HepG2 (cell line): ENCODE measurements at regions not wholly inside any gene's neighbourhood (a gene's known extent, or its start where the extent isn't known, plus 50 kb on each side); places are given as distances from the start of the nearest gene placed in this dataset.

ENCODE experiments used
- ATAC-seq: fragments of 200-7000 bp; cut with Tn5 transposase; 3 replicates; pipeline ENCODE4 v1.9.1; 2020; ENCODE audit warnings: mild to moderate bottlenecking, moderate library complexity
- BruUV-seq: library from RNA; stranded (reverse); fragments of 400-500 nt; replicated peaks from 2 replicates; lab custom pipeline; 2021; lab: Mats Ljungman, UMichigan
- CTCF ChIA-PET: fragments of 300-600 bp; formaldehyde crosslinking; extraction: SDS; loops from one replicate; lab custom pipeline; 2021; ENCODE audit warnings: low total read pairs, inconsistent platforms, low intra/inter-chr PET ratio; lab: Yijun Ruan, JAX
- POLR2A ChIA-PET: fragments of 350-600 bp; sonication (Branson Sonifier 250); formaldehyde crosslinking; loops from one replicate; lab custom pipeline; 2020; ENCODE audit warnings: antibody characterized with exemption, inconsistent platforms; lab: Yijun Ruan, JAX
- DNase-seq: peaks from one replicate; pipeline ENCODE4 v3.0.0-alpha.2; 2015; ENCODE audit warnings: low spot score
- FAIRE-seq: peaks from 3 replicates; lab custom pipeline; 2011; peaks lifted over from hg19 to GRCh38; lab: Jason Lieb, UNC
- H2AFZ ChIP-seq: one replicate; pipeline ENCODE4 v1.6.1; 2011; ENCODE audit warnings: low read length, inconsistent platforms
- H3K27ac ChIP-seq: fragments of 300-600 bp; 3 replicates; pipeline ENCODE4 v1.8.0; 2011; ENCODE audit warnings: mixed run types, mild to moderate bottlenecking, mixed read lengths, low read length, inconsistent platforms; ENCODE audit not compliant: insufficient read depth; ENCODE audit errors: extremely low read length
- H3K27me3 ChIP-seq, 2 experiments: fragments of 200-600 bp in 1 of 2; 2 replicates in 1 of 2; 3 replicates in 1 of 2; pipeline versions ENCODE4 v1.6.0 to v1.8.0; 2011; ENCODE audit warnings: low read length in 2 of 2, mild to moderate bottlenecking in 2 of 2, moderate library complexity in 2 of 2, inconsistent platforms in 1 of 2; ENCODE audit not compliant: insufficient read depth in 2 of 2, control insufficient read depth in 1 of 2
- H3K36me3 ChIP-seq, 2 experiments: fragments of 200-600 bp in 1 of 2; replicated peaks in 1 of 2; 2 replicates in 1 of 2; 3 replicates in 1 of 2; pipeline versions ENCODE4 v1.5.1 to v1.8.0; 2011; ENCODE audit warnings: low read length in 2 of 2, inconsistent platforms in 1 of 2; ENCODE audit not compliant: insufficient read depth in 2 of 2, control insufficient read depth in 1 of 2
- H3K4me1 ChIP-seq: 2 replicates; pipeline ENCODE4 v1.5.1; 2012; ENCODE audit warnings: low read length, inconsistent platforms; ENCODE audit not compliant: insufficient read depth
- H3K4me2 ChIP-seq: 2 replicates; pipeline ENCODE4 v1.6.0; 2011; ENCODE audit warnings: low read depth, low read length, inconsistent platforms
- H3K4me3 ChIP-seq, 3 experiments: fragments of 200-600 bp in 1 of 3; sonication (generic), shearing (Covaris generic) in 1 of 3; replicated peaks in 1 of 3; 2 replicates each; pipeline ENCODE4 v1.5.1; 2011 to 2016; ENCODE audit warnings: low read length in 3 of 3, inconsistent platforms in 2 of 3, low read depth in 2 of 3, mild to moderate bottlenecking in 2 of 3, control low read depth in 1 of 3, mixed read lengths in 1 of 3; ENCODE audit not compliant: insufficient read depth in 1 of 3
- H3K79me2 ChIP-seq: one replicate; pipeline ENCODE4 v1.6.1; 2011; ENCODE audit warnings: low read length, inconsistent platforms; ENCODE audit not compliant: insufficient read depth
- H3K9ac ChIP-seq: 2 replicates; pipeline ENCODE4 v1.6.0; 2011; ENCODE audit warnings: mild to moderate bottlenecking, low read depth, low read length, inconsistent platforms; ENCODE audit not compliant: insufficient read depth
- H3K9me3 ChIP-seq: 2 replicates; pipeline ENCODE4 v1.5.1; 2012; ENCODE audit warnings: mild to moderate bottlenecking, low read length
- H4K20me1 ChIP-seq: 2 replicates; pipeline ENCODE4 v1.6.0; 2011; ENCODE audit warnings: inconsistent platforms, mild to moderate bottlenecking, low read length, moderate library complexity; ENCODE audit not compliant: insufficient read depth
- ATRX ChIP-seq: sonication (generic); formaldehyde crosslinking; IDR thresholded peaks from 2 replicates; pipeline ENCODE4 v1.4.0; 2020; ENCODE audit warnings: missing genetic modification reagents, borderline replicate concordance
- BRCA1 ChIP-seq: sonication (generic); formaldehyde crosslinking; IDR thresholded peaks from 2 replicates; pipeline ENCODE4 v1.4.0; 2020; ENCODE audit warnings: missing genetic modification reagents
- DR1 ChIP-seq: sonication (generic); formaldehyde crosslinking; IDR thresholded peaks from 2 replicates; pipeline ENCODE4 v1.8.0; 2021; ENCODE audit warnings: mild to moderate bottlenecking, missing genetic modification reagents, inconsistent platforms
- EHMT2 ChIP-seq: fragments of 200-600 bp; sonication (generic); IDR thresholded peaks from 2 replicates; pipeline ENCODE4 v1.7.0; 2017; ENCODE audit warnings: antibody characterized with exemption, low read depth, low read length, borderline replicate concordance
- FLYWCH1 ChIP-seq: sonication (generic); formaldehyde crosslinking; IDR thresholded peaks from 2 replicates; pipeline ENCODE4 v1.8.1; 2023; ENCODE audit warnings: mild to moderate bottlenecking, missing genetic modification reagents
- KMT2B ChIP-seq: IDR thresholded peaks from 2 replicates; pipeline ENCODE4 v1.6.1; 2016; ENCODE audit warnings: missing genetic modification reagents, missing compliant biosample characterization
- NR2C2 ChIP-seq: sonication (generic); formaldehyde crosslinking; IDR thresholded peaks from 2 replicates; pipeline ENCODE4 v1.4.0; 2020; ENCODE audit warnings: missing genetic modification reagents, mild to moderate bottlenecking, moderate library complexity, borderline replicate concordance
- NR2F6 ChIP-seq, 2 experiments: IDR thresholded peaks; 2 replicates each; pipeline ENCODE4 v1.6.1; 2016; ENCODE audit warnings: antibody characterized with exemption in 1 of 2, mild to moderate bottlenecking in 1 of 2
- ZFP82 ChIP-seq: sonication (generic); formaldehyde crosslinking; IDR thresholded peaks from 2 replicates; pipeline ENCODE4 v1.5.1; 2020; ENCODE audit warnings: mild to moderate bottlenecking, missing genetic modification reagents, borderline replicate concordance
- ZNF660 ChIP-seq: sonication (generic); formaldehyde crosslinking; IDR thresholded peaks from 2 replicates; pipeline ENCODE4 v1.5.1; 2020; ENCODE audit warnings: mild to moderate bottlenecking, low read depth, missing genetic modification reagents, borderline replicate concordance
- ZNF709 ChIP-seq: sonication (generic); formaldehyde crosslinking; IDR thresholded peaks from 2 replicates; pipeline ENCODE4 v1.5.0; 2020; ENCODE audit warnings: mild to moderate bottlenecking, missing genetic modification reagents
- ZNF746 ChIP-seq: sonication (generic); formaldehyde crosslinking; IDR thresholded peaks from 2 replicates; pipeline ENCODE4 v1.8.0; 2022; ENCODE audit warnings: mild to moderate bottlenecking, missing genetic modification reagents
- ZNF75D ChIP-seq: sonication (generic); formaldehyde crosslinking; IDR thresholded peaks from 2 replicates; pipeline ENCODE4 v1.8.1; 2023; ENCODE audit warnings: missing genetic modification reagents, mild to moderate bottlenecking, borderline replicate concordance
- ZNF780A ChIP-seq: sonication (generic); formaldehyde crosslinking; IDR thresholded peaks from 2 replicates; pipeline ENCODE4 v1.8.0; 2022; ENCODE audit warnings: mild to moderate bottlenecking, missing genetic modification reagents, moderate library complexity
- WGBS: methylation state at CpG from one replicate; pipeline ENCODE4 v1.1.6; 2017; ENCODE audit warnings: low lambda C conversion rate; 5-methylcytosine and 5-hydroxymethylcytosine counted together
- in situ Hi-C: cut with HindIII; loops from 2 replicates; pipeline ENCODE4 v1.10.0; 2017; ENCODE audit warnings: low pct_unique_long_range_greater_than_20kb; ENCODE audit not compliant: extremely low pct_ligation_motif_present
- intact Hi-C: fragments of 100-400 bp; cut with micrococcal nuclease; formaldehyde crosslinking; loops from one replicate; pipeline ENCODE4 v1.10.0; 2022; ENCODE audit not compliant: unreplicated experiment
- TF ChIP-seq, protein P1 (sequence below): sonication (generic); formaldehyde crosslinking; IDR thresholded peaks from 2 replicates; pipeline ENCODE4 v1.5.0; 2020; ENCODE audit warnings: missing genetic modification reagents
- TF ChIP-seq, protein P2 (sequence below): sonication (generic); formaldehyde crosslinking; IDR thresholded peaks from 2 replicates; pipeline ENCODE4 v1.9.0; 2021; ENCODE audit warnings: missing genetic modification reagents, mild to moderate bottlenecking, borderline replicate concordance
- TF ChIP-seq, protein P3 (sequence below): sonication (generic); formaldehyde crosslinking; IDR thresholded peaks from 2 replicates; pipeline ENCODE4 v1.4.0; 2020; ENCODE audit warnings: mild to moderate bottlenecking, low read depth, missing genetic modification reagents

DNA sequence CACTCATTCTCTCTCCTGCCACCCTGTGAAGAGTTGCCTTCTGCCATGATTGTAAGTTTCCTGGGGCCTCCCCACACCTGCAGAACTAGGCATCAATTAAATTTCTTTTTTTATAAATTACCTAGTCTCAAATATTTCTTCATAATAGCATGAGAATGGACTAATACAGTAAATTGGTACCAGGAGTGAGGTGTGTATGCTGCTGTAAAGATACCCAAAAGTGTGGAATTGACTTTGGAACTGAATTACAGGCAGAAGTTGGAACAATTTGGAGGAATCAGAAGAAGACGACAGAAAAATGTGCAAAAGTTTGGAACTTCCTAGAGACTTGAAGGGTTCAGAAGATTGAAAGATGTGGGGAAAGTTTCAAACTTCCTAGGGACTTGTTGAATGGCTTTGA, 308.1 kb upstream of the TMPRSS15 start:
- CTCF ChIA-PET, result no interaction called here
- peaks cover 81% of the 10 kb centered on the region for H3K9me3 ChIP-seq
- H3K4me1 ChIP-seq, result no peaks in the 10 kb centered on the region
- 0% methylated on average over 1 of the region's 1 CpG for WGBS
- in situ Hi-C loops (no loop called here), intact Hi-C loops (no loop called here)
- H3K9ac ChIP-seq, result no peak overlapping the region
- H3K79me2 ChIP-seq, result no peaks in the 10 kb centered on the region
- ATAC-seq, result no peak
- BruUV-seq, result no TSS peak
- H2AFZ ChIP-seq, result no peak overlapping the region
- FAIRE-seq, result no peak
- H4K20me1 ChIP-seq, result no peaks in the 10 kb centered on the region
- TF ChIP-seq, protein P1, sequence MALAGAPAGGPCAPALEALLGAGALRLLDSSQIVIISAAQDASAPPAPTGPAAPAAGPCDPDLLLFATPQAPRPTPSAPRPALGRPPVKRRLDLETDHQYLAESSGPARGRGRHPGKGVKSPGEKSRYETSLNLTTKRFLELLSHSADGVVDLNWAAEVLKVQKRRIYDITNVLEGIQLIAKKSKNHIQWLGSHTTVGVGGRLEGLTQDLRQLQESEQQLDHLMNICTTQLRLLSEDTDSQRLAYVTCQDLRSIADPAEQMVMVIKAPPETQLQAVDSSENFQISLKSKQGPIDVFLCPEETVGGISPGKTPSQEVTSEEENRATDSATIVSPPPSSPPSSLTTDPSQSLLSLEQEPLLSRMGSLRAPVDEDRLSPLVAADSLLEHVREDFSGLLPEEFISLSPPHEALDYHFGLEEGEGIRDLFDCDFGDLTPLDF, result no peak
- no peak for TF ChIP-seq NR2C2 (CRISPR knock-in tag)
- TF ChIP-seq, protein P2, sequence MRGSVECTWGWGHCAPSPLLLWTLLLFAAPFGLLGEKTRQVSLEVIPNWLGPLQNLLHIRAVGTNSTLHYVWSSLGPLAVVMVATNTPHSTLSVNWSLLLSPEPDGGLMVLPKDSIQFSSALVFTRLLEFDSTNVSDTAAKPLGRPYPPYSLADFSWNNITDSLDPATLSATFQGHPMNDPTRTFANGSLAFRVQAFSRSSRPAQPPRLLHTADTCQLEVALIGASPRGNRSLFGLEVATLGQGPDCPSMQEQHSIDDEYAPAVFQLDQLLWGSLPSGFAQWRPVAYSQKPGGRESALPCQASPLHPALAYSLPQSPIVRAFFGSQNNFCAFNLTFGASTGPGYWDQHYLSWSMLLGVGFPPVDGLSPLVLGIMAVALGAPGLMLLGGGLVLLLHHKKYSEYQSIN (CRISPR knock-in tag), result no peak
- no peak for TF ChIP-seq BRCA1 (CRISPR knock-in tag)
- no peak for TF ChIP-seq ZNF780A (CRISPR knock-in tag)
- TF ChIP-seq, all 625 proteins: peak for 0
- no peak overlapping the region for H3K27ac ChIP-seq
- no peaks in the 10 kb centered on the region for H3K27me3 ChIP-seq
- POLR2A ChIA-PET, result no interaction called here
- H3K4me2 ChIP-seq, result no peak overlapping the region
- no peak for DNase-seq
- H3K36me3 ChIP-seq, result no peaks in the 10 kb centered on the region
- H3K4me3 ChIP-seq, result no peak overlapping the region

DNA sequence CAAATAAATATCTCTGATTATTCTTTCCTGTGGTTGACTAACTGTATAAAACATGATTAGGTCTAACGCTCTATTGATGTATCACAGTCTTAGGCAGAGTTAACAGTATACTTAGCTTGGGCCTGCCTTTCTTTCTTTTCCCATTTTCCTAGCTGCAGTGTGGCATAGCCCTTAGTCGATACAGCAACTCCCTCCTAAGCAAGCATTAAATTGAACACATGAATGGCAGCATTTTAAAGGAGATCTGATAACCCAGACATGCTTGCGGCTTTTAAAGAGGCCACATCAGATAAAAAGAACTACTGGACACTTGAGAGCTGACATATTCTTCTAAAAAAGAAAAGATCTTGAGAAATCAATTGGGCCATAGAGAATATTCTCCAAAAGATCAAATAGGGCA, 312.0 kb upstream of the TMPRSS15 start:
- no TSS peak for BruUV-seq
- WGBS, result 2% methylated on average over 3 of the region's 3 CpGs
- ChIA-PET CTCF (no interaction called here), POLR2A (no interaction called here)
- H3K79me2 ChIP-seq, result no peaks in the 10 kb centered on the region
- ATAC-seq (no peak), DNase-seq (no peak), FAIRE-seq (no peak)
- no peak overlapping the region for H2AFZ ChIP-seq
- no peak overlapping the region for H3K4me3 ChIP-seq
- H3K9ac ChIP-seq, result no peak overlapping the region
- H3K27me3 ChIP-seq, result no peaks in the 10 kb centered on the region
- in situ Hi-C loops (no loop called here), intact Hi-C loops (no loop called here)
- no peaks in the 10 kb centered on the region for H3K4me1 ChIP-seq
- H4K20me1 ChIP-seq, result no peaks in the 10 kb centered on the region
- no peak overlapping the region for H3K4me2 ChIP-seq
- H3K27ac ChIP-seq, result no peak overlapping the region
- H3K9me3 ChIP-seq, result peaks cover 92% of the 10 kb centered on the region
- no peaks in the 10 kb centered on the region for H3K36me3 ChIP-seq
- no peak for TF ChIP-seq ZNF660 (CRISPR knock-in tag)
- no peak for TF ChIP-seq EHMT2
- no peak for TF ChIP-seq DR1 (CRISPR knock-in tag)
- TF ChIP-seq ZFP82 (CRISPR knock-in tag), result no peak
- TF ChIP-seq ZNF746 (CRISPR knock-in tag), result no peak
- no peak for TF ChIP-seq ZNF75D (CRISPR knock-in tag)
- TF ChIP-seq, protein P3, sequence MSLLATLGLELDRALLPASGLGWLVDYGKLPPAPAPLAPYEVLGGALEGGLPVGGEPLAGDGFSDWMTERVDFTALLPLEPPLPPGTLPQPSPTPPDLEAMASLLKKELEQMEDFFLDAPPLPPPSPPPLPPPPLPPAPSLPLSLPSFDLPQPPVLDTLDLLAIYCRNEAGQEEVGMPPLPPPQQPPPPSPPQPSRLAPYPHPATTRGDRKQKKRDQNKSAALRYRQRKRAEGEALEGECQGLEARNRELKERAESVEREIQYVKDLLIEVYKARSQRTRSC (CRISPR knock-in tag), result no peak
- TF ChIP-seq ZNF709 (CRISPR knock-in tag), result no peak
- TF ChIP-seq KMT2B (CRISPR knock-in tag), result no peak
- TF ChIP-seq FLYWCH1 (CRISPR knock-in tag), result no peak
- no peak for TF ChIP-seq ATRX
- no peak for TF ChIP-seq NR2F6 (IDR thresholded peaks at IDR 0.05)
- no peak for TF ChIP-seq NR2F6 (CRISPR knock-in tag; IDR thresholded peaks at IDR 0.05)
